ENCODE measurements at regions not wholly inside any gene's neighbourhood (a gene's known extent, or its start where the extent isn't known, plus 50 kb on each side); places are given as distances from the start of the nearest gene placed in this dataset.

DNA sequence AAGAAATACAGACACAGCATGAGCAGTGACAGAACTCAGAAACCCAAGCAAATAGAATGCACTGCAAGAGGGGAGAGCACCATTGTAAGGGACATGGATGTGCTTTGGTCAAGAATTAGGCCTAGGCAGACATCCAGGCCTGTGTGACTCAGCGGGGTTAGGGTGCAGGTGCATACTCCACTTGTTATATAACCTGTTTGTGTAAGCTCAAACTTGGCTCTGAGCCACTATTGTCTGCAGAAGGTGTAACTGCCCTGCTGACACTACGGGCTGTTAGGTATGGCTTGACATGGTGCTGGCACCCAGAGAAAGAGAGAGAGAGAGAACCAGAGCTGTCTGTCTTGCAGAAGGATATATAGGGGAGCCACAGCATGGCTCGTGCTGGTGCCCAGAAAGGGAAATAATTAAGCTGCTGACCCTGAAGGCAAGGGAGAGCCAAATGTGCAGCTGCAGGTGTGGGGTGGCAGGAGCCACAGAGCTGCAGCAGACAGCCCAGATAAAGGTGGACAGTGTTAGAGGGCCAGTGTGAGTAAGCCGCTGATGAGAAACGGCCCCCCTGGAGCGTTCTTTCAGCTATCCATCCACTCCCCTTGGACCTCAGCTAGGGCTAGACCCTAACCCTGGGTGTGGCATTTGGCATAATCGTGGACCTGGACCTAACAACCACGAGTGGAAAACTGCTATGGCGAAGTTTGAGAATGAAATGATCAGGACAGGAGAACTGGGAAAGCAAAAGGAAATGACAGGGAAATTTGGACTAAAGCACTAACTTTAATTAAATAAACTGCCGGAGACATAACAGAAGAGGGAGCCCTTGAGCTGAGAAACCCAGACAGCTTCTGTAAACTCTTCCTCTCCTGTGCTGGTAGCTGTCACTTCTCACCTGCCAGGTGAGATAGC, 253.0 kb upstream of the CCDC179 start:
- Histone ChIP-seq H3K4me1 (ENCODE audit: control insufficient read depth, insufficient read depth, low read length) (peaks cover 14% of the 10 kb centered on the region), H3K27me3 (ENCODE audit: control insufficient read depth, insufficient read depth, low read length) (no peaks in the 10 kb centered on the region), H3K9ac (ENCODE audit: low read length) (peak overlapping the region; percentile 52), H3K4me3 (ENCODE audit: low read length) (peak overlapping the region; percentile 24), H3K36me3 (ENCODE audit: control insufficient read depth, insufficient read depth, low read length) (no peaks in the 10 kb centered on the region), H3K9me3 (ENCODE audit: control insufficient read depth, low read length) (no peaks in the 10 kb centered on the region)

DNA sequence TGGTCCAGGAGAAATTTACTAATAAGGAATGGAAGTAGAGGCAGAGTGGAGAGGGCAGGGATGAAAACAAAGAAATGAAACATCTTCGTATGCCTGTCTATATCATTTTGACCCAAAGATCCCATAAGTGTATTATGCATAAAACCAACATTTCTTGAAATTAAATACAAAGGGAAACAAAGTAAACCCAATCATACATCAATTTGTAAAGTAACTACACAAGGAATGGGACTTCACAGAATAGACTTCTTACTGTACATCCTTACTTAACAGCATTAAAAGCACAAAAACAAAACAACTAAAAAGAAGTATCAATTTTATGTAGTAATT, 253.6 kb upstream of the CCDC179 start:
- Histone ChIP-seq H3K4me1 (ENCODE audit: control insufficient read depth, insufficient read depth, low read length) (peaks cover 14% of the 10 kb centered on the region), H3K36me3 (ENCODE audit: control insufficient read depth, insufficient read depth, low read length) (no peaks in the 10 kb centered on the region), H3K9me3 (ENCODE audit: control insufficient read depth, low read length) (no peaks in the 10 kb centered on the region), H3K9ac (ENCODE audit: low read length) (no peak overlapping the region), H3K4me3 (ENCODE audit: low read length) (no peak overlapping the region), H3K27me3 (ENCODE audit: control insufficient read depth, insufficient read depth, low read length) (no peaks in the 10 kb centered on the region)

DNA sequence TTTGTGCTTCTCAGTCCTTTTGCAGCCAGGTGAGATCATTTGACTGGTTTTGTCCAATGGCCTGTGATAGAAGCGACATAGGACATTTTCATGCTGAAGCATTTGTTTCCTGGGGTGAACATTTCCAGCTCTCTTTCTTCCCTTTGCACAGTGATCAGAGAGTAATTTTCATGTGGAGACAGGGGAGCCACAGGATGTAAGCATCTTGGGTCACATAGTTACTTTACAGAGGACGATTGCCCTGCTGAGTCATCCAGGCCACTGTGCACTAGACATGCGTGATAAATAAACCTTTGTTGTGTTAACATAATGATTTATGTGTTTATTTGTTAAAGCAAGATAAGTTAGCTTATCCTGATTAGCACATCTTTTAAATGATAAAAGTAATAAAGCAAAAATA, 263.5 kb upstream of the CCDC179 start:
- Histone ChIP-seq H3K4me3 (ENCODE audit: low read length) (no peak overlapping the region), H3K9ac (ENCODE audit: low read length) (no peak overlapping the region), H3K27me3 (ENCODE audit: control insufficient read depth, insufficient read depth, low read length) (no peaks in the 10 kb centered on the region), H3K9me3 (ENCODE audit: control insufficient read depth, low read length) (no peaks in the 10 kb centered on the region), H3K36me3 (ENCODE audit: control insufficient read depth, insufficient read depth, low read length) (no peaks in the 10 kb centered on the region), H3K4me1 (ENCODE audit: control insufficient read depth, insufficient read depth, low read length) (peaks cover 5% of the 10 kb centered on the region)

DNA sequence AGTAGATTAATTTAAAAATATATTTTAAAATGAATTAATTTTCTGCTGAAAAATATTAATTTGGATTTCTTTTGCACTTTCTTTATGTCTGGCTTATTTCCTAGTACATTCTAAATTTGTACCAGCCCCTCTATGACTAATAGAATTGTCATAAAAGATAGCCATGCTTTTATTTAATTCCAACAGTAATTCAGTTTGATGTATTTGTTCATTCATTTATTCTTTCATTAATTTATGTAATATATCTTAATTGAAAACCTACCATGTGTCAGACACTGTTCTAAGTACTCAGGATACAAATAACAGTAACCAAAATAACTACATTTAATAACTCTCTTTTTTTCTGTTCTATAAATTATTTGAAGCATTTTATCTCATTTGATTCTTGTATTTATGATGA, 264.0 kb upstream of the CCDC179 start:
- H3K36me3 ChIP-seq (ENCODE audit: control insufficient read depth, insufficient read depth, low read length): no peaks in the 10 kb centered on the region

DNA sequence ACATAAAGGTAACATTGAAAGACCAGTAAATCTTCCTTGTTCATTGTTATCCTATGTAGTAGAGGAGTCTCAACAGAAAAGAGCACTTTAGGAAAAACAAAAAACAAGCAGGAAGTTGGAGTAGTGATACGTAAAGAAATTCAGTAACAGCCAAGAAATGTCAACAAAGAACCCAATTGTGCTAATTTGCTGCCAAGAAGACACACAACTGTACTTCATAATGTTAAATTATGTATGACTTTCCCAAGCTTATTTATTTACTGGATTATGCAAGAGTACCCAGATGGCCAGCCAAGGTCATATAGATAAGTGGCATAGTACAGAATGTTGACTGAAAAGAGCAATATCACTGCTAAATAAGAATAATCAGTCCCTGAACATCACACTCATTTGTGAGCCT, 264.7 kb upstream of the CCDC179 start:
- Histone ChIP-seq H3K4me1 (ENCODE audit: control insufficient read depth, insufficient read depth, low read length) (peaks cover 5% of the 10 kb centered on the region), H3K9me3 (ENCODE audit: control insufficient read depth, low read length) (no peaks in the 10 kb centered on the region), H3K36me3 (ENCODE audit: control insufficient read depth, insufficient read depth, low read length) (no peaks in the 10 kb centered on the region), H3K4me3 (ENCODE audit: low read length) (no peak overlapping the region), H3K27me3 (ENCODE audit: control insufficient read depth, insufficient read depth, low read length) (no peaks in the 10 kb centered on the region), H3K9ac (ENCODE audit: low read length) (no peak overlapping the region)

More for the DNA sequence above, 264.0 kb upstream of the CCDC179 start:
- Histone ChIP-seq H3K4me1 (ENCODE audit: control insufficient read depth, insufficient read depth, low read length) (peaks cover 5% of the 10 kb centered on the region), H3K9ac (ENCODE audit: low read length) (no peak overlapping the region), H3K27me3 (ENCODE audit: control insufficient read depth, insufficient read depth, low read length) (no peaks in the 10 kb centered on the region), H3K4me3 (ENCODE audit: low read length) (no peak overlapping the region), H3K9me3 (ENCODE audit: control insufficient read depth, low read length) (no peaks in the 10 kb centered on the region)

GRCh38 chr11:23127706-23128105, 267.4 kb upstream of the CCDC179 start:
- H3K9ac ChIP-seq (ENCODE audit: low read length): no peak overlapping the region
- no peak overlapping the region for H3K4me3 ChIP-seq (ENCODE audit: low read length)
- H3K36me3 ChIP-seq (ENCODE audit: control insufficient read depth, insufficient read depth, low read length): no peaks in the 10 kb centered on the region
- H3K9me3 ChIP-seq (ENCODE audit: control insufficient read depth, low read length): no peaks in the 10 kb centered on the region
- peaks cover 5% of the 10 kb centered on the region for H3K4me1 ChIP-seq (ENCODE audit: control insufficient read depth, insufficient read depth, low read length)
- no peaks in the 10 kb centered on the region for H3K27me3 ChIP-seq (ENCODE audit: control insufficient read depth, insufficient read depth, low read length)

GRCh38 chr11:23134627-23135026, 274.4 kb upstream of the CCDC179 start:
- Histone ChIP-seq H3K36me3 (ENCODE audit: control insufficient read depth, insufficient read depth, low read length) (no peaks in the 10 kb centered on the region), H3K4me1 (ENCODE audit: control insufficient read depth, insufficient read depth, low read length) (no peaks in the 10 kb centered on the region), H3K27me3 (ENCODE audit: control insufficient read depth, insufficient read depth, low read length) (no peaks in the 10 kb centered on the region), H3K9me3 (ENCODE audit: control insufficient read depth, low read length) (no peaks in the 10 kb centered on the region), H3K9ac (ENCODE audit: low read length) (no peak overlapping the region), H3K4me3 (ENCODE audit: low read length) (no peak overlapping the region)

DNA sequence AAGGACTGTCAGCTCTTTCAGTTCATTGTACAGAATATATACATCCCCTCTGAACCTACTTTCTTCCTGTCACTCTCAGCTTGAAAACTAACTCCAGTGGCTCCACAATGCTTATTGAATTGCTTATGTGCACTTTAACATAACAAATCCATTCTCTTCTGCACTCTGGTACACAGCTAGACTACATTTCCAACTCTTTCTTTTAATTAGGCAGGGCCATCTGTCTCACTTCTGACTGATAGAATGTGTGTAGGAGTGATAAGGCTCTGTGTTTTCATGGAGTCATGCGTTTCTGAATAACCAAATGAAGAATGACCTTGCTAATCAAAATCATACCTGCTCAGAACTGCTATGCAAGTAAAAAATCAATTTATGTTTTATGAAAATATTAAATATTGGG, 278.5 kb upstream of the CCDC179 start:
- no peak overlapping the region for H3K9ac ChIP-seq (ENCODE audit: low read length)
- H3K36me3 ChIP-seq (ENCODE audit: control insufficient read depth, insufficient read depth, low read length): no peaks in the 10 kb centered on the region
- no peaks in the 10 kb centered on the region for H3K9me3 ChIP-seq (ENCODE audit: control insufficient read depth, low read length)
- no peaks in the 10 kb centered on the region for H3K4me1 ChIP-seq (ENCODE audit: control insufficient read depth, insufficient read depth, low read length)
- H3K27me3 ChIP-seq (ENCODE audit: control insufficient read depth, insufficient read depth, low read length): no peaks in the 10 kb centered on the region
- no peak overlapping the region for H3K4me3 ChIP-seq (ENCODE audit: low read length)

GRCh38 chr11:23143022-23143421, 282.7 kb upstream of the CCDC179 start:
- Histone ChIP-seq H3K4me3 (ENCODE audit: low read length) (no peak overlapping the region), H3K27me3 (ENCODE audit: control insufficient read depth, insufficient read depth, low read length) (no peaks in the 10 kb centered on the region), H3K36me3 (ENCODE audit: control insufficient read depth, insufficient read depth, low read length) (no peaks in the 10 kb centered on the region), H3K9ac (ENCODE audit: low read length) (no peak overlapping the region), H3K4me1 (ENCODE audit: control insufficient read depth, insufficient read depth, low read length) (no peaks in the 10 kb centered on the region), H3K9me3 (ENCODE audit: control insufficient read depth, low read length) (no peaks in the 10 kb centered on the region)

DNA sequence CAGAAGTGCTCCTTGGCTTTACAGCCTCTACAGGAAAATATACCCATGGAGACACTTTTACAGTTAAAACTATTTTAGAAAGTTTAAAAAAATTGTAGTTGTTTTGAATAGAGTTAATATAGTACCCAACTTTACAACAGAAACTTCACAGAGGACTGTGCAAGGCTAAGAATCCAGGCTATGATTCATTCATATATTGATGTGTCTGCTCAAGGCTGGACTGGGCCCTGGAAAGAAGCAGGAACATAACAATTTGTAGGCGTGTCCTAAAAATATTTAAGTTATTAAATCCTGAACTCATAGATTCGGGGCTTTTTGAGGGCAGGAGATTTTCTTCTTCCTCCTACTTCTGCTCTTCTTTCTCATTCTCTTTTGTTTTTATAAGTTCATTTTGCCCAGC, 291.5 kb upstream of the CCDC179 start:
- no peaks in the 10 kb centered on the region for H3K27me3 ChIP-seq (ENCODE audit: control insufficient read depth, insufficient read depth, low read length)
- H3K4me1 ChIP-seq (ENCODE audit: control insufficient read depth, insufficient read depth, low read length): no peaks in the 10 kb centered on the region
- no peak overlapping the region for H3K4me3 ChIP-seq (ENCODE audit: low read length)
- H3K9me3 ChIP-seq (ENCODE audit: control insufficient read depth, low read length): no peaks in the 10 kb centered on the region
- H3K9ac ChIP-seq (ENCODE audit: low read length): no peak overlapping the region
- no peaks in the 10 kb centered on the region for H3K36me3 ChIP-seq (ENCODE audit: control insufficient read depth, insufficient read depth, low read length)

- Histone ChIP-seq H3K9ac (ENCODE audit: low read length) (no peak overlapping the region), H3K36me3 (ENCODE audit: control insufficient read depth, insufficient read depth, low read length) (no peaks in the 10 kb centered on the region), H3K4me3 (ENCODE audit: low read length) (no peak overlapping the region), H3K9me3 (ENCODE audit: control insufficient read depth, low read length) (no peaks in the 10 kb centered on the region), H3K4me1 (ENCODE audit: control insufficient read depth, insufficient read depth, low read length) (no peaks in the 10 kb centered on the region), H3K27me3 (ENCODE audit: control insufficient read depth, insufficient read depth, low read length) (no peaks in the 10 kb centered on the region)
Measured at GRCh38 chr11:23155503-23155902, 295.2 kb upstream of the CCDC179 start.

DNA sequence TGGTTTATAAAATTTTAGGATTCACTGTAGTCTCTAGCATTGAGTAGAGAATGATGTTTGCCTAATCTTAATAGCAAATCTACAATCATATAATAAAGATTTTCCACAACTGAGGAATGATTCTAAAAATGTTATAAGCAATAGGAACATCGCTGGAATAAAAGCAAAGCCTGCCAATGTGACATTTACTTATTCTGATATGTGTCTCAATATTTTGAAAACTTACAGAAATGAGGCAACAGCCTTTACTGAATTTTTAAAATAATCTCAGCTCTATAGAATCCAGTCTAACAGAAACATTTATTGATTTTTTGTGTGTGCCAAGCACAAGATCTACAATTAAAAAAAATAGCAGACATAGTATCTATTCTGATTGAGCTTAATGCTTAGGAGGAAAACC, 303.7 kb upstream of the CCDC179 start:
- H3K36me3 ChIP-seq (ENCODE audit: control insufficient read depth, insufficient read depth, low read length): no peaks in the 10 kb centered on the region
- H3K4me3 ChIP-seq (ENCODE audit: low read length): no peak overlapping the region
- H3K4me1 ChIP-seq (ENCODE audit: control insufficient read depth, insufficient read depth, low read length): no peaks in the 10 kb centered on the region
- H3K27me3 ChIP-seq (ENCODE audit: control insufficient read depth, insufficient read depth, low read length): no peaks in the 10 kb centered on the region
- H3K9me3 ChIP-seq (ENCODE audit: control insufficient read depth, low read length): no peaks in the 10 kb centered on the region
- no peak overlapping the region for H3K9ac ChIP-seq (ENCODE audit: low read length)

DNA sequence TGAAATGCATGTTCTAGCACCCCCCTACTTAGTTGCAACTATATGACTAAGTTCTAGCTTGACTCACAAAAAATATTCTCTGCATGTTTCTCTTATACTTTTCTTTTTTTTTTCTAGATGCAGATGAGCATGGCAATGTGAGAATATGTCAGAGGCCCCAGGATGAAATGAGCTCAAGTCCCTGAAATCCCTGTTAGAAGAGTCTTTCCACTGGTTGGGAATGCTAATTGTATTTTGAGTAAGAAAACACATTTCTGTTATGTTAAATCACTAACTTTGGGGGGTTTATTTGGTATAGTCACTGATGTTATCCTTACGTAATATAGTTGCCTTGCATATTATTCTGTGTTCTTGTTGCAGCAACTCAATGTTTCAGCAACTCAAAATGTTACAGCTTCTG, 306.1 kb upstream of the CCDC179 start:
- Histone ChIP-seq H3K9ac (ENCODE audit: low read length) (no peak overlapping the region), H3K36me3 (ENCODE audit: control insufficient read depth, insufficient read depth, low read length) (no peaks in the 10 kb centered on the region), H3K4me1 (ENCODE audit: control insufficient read depth, insufficient read depth, low read length) (no peaks in the 10 kb centered on the region), H3K27me3 (ENCODE audit: control insufficient read depth, insufficient read depth, low read length) (no peaks in the 10 kb centered on the region), H3K4me3 (ENCODE audit: low read length) (no peak overlapping the region), H3K9me3 (ENCODE audit: control insufficient read depth, low read length) (no peaks in the 10 kb centered on the region)

Data from mucosa of stomach (tissue), 1 donor.